ENCODE measurements at regions not wholly inside any gene's neighbourhood (a gene's known extent, or its start where the extent isn't known, plus 50 kb on each side); places are given as distances from the start of the nearest gene placed in this dataset.

GRCh38 chr13:73307481-73307880, 248.7 kb downstream of the KLF5 start:
- no peak for TF ChIP-seq CTCF (tag by site-specific recombination; IDR thresholded peaks at IDR 0.05)
- TF ChIP-seq ZNF707 (tag by site-specific recombination; IDR thresholded peaks at IDR 0.05): no peak
- no peak for TF ChIP-seq ZNF398 (tag by site-specific recombination; IDR thresholded peaks at IDR 0.05)
- no peak for TF ChIP-seq ZSCAN30 (tag by site-specific recombination; IDR thresholded peaks at IDR 0.05)
- no peak for TF ChIP-seq ZNF280C (tag by site-specific recombination; IDR thresholded peaks at IDR 0.05)
- no peak for TF ChIP-seq ZNF324 (tag by site-specific recombination; IDR thresholded peaks at IDR 0.05)
- TF ChIP-seq ZNF140 (tag by site-specific recombination; IDR thresholded peaks at IDR 0.05): no peak
- TF ChIP-seq ZBTB7A (tag by site-specific recombination; IDR thresholded peaks at IDR 0.05; ENCODE audit: low read depth): no peak

All from HEK293 (cell line).